DND-41 (cell line): ENCODE measurements at regions not wholly inside any gene's neighbourhood (a gene's known extent, or its start where the extent isn't known, plus 50 kb on each side); places are given as distances from the start of the nearest gene placed in this dataset.

Source experiments
- ATAC-seq: fragments of 200-7000 bp; cut with Tn5 transposase; 3 replicates; pipeline ENCODE4 v1.9.1; 2021; ENCODE audit warnings: low read depth; ENCODE audit not compliant: insufficient read depth
- DNase-seq: peaks from one replicate; pipeline ENCODE4 v3.0.0-alpha.2; 2020
- H2AFZ ChIP-seq: 2 replicates; pipeline ENCODE4 v1.6.0; 2012; ENCODE audit warnings: low read depth, low read length
- H3K27ac ChIP-seq: 2 replicates; pipeline ENCODE4 v1.5.1; 2012; ENCODE audit warnings: low read length, inconsistent platforms
- H3K27me3 ChIP-seq: fragments of 200-600 bp; sonication (generic); 2 replicates; pipeline ENCODE4 v1.6.0; 2012; ENCODE audit warnings: low read length, mild to moderate bottlenecking, inconsistent platforms; ENCODE audit not compliant: insufficient read depth, poor library complexity
- H3K36me3 ChIP-seq: 2 replicates; pipeline ENCODE4 v1.5.1; 2012; ENCODE audit warnings: low read length, inconsistent platforms; ENCODE audit not compliant: insufficient read depth
- H3K4me1 ChIP-seq: 2 replicates; pipeline ENCODE4 v1.5.1; 2012; ENCODE audit warnings: mild to moderate bottlenecking, low read length; ENCODE audit not compliant: insufficient read depth
- H3K4me2 ChIP-seq: 2 replicates; pipeline ENCODE4 v1.6.0; 2012; ENCODE audit warnings: mild to moderate bottlenecking, moderate library complexity, low read length, inconsistent platforms; ENCODE audit not compliant: insufficient read depth
- H3K4me3 ChIP-seq, 2 experiments: fragments of 200-600 bp in 1 of 2; shearing (Covaris generic) in 1 of 2; 2 replicates each; pipeline ENCODE4 v1.5.1; 2012 to 2016; ENCODE audit warnings: inconsistent platforms in 2 of 2, low read length in 2 of 2, mild to moderate bottlenecking in 2 of 2, low read depth in 1 of 2, moderate library complexity in 1 of 2
- H3K79me2 ChIP-seq: 2 replicates; pipeline ENCODE4 v1.6.0; 2012; ENCODE audit warnings: low read length, inconsistent platforms; ENCODE audit not compliant: insufficient read depth
- H3K9ac ChIP-seq: 2 replicates; pipeline ENCODE4 v1.6.0; 2012; ENCODE audit warnings: low read depth, mild to moderate bottlenecking, inconsistent platforms, low read length, moderate library complexity
- H3K9me3 ChIP-seq: 2 replicates; pipeline ENCODE4 v1.5.1; 2012; ENCODE audit warnings: low read length, moderate library complexity, mild to moderate bottlenecking, inconsistent platforms; ENCODE audit not compliant: insufficient read depth, severe bottlenecking
- H4K20me1 ChIP-seq: 2 replicates; pipeline ENCODE4 v1.6.0; 2012; ENCODE audit warnings: low read length; ENCODE audit not compliant: insufficient read depth
- EZH2 ChIP-seq: IDR thresholded peaks from 3 replicates; pipeline ENCODE4 v1.6.1; 2012; ENCODE audit warnings: borderline replicate concordance, low read depth, mild to moderate bottlenecking, moderate library complexity, low read length, inconsistent platforms; ENCODE audit not compliant: severe bottlenecking
- TF ChIP-seq, protein P1 (sequence below): IDR thresholded peaks from 2 replicates; pipeline ENCODE4 v1.5.1; 2012; ENCODE audit warnings: borderline replicate concordance, low read length, moderate library complexity, mild to moderate bottlenecking; ENCODE audit not compliant: poor library complexity, severe bottlenecking; ENCODE audit errors: extremely low read depth

DNA sequence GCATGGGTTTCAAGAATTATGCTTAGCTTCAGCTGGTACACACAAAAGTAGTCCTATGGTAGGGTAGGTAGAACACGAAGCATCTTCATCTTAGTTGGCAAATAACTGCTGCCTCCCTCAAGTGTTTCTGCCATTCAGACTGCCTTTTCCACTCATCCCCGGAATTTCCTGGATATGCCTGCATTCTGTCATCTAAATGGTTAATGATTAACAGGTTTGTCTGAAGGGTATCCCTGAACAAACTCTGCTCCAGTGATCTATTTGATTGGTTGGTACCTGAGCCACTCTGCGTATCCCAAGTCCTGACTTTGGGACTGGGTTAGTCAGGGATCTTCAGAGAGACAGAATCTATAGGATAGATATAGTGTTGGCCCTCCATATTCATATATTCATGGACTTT is 272.3 kb upstream of the RAG2 start:
- peaks cover 11% of the 10 kb centered on the region for H3K27me3 ChIP-seq
- H3K79me2 ChIP-seq, result no peaks in the 10 kb centered on the region
- no peak overlapping the region for H2AFZ ChIP-seq
- no peak overlapping the region for H3K9ac ChIP-seq
- H3K4me1 ChIP-seq, result no peaks in the 10 kb centered on the region
- TF ChIP-seq, protein P1, sequence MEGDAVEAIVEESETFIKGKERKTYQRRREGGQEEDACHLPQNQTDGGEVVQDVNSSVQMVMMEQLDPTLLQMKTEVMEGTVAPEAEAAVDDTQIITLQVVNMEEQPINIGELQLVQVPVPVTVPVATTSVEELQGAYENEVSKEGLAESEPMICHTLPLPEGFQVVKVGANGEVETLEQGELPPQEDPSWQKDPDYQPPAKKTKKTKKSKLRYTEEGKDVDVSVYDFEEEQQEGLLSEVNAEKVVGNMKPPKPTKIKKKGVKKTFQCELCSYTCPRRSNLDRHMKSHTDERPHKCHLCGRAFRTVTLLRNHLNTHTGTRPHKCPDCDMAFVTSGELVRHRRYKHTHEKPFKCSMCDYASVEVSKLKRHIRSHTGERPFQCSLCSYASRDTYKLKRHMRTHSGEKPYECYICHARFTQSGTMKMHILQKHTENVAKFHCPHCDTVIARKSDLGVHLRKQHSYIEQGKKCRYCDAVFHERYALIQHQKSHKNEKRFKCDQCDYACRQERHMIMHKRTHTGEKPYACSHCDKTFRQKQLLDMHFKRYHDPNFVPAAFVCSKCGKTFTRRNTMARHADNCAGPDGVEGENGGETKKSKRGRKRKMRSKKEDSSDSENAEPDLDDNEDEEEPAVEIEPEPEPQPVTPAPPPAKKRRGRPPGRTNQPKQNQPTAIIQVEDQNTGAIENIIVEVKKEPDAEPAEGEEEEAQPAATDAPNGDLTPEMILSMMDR, result no peak
- no peak for TF ChIP-seq EZH2
- H3K4me3 ChIP-seq, result no peak overlapping the region
- no peak overlapping the region for H3K27ac ChIP-seq
- no peaks in the 10 kb centered on the region for H3K9me3 ChIP-seq
- H4K20me1 ChIP-seq, result no peaks in the 10 kb centered on the region; the same call in 1 of the 2 replicates
- ATAC-seq, result no peak
- DNase-seq, result no peak
- no peaks in the 10 kb centered on the region for H3K36me3 ChIP-seq
- no peak overlapping the region for H3K4me2 ChIP-seq

DNA sequence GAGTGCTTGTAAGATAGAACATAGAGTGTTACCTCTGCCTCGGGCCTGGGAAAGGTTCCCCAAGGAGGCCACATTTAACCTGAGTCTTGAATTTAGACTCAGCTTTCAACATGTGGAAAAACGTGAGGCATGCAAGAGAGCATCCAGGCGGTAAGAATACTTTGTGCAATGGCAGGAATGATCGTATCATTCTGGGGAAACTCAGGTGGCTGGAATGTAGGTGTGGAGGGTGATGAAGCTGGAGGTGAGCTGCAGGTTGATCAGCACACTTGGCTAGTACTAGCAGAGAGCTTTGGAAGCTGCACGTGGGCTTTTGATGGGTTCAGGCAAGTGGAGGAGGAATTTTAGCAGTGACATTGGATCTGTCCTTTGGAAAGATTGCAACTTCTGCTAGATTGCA is 270.3 kb upstream of the RAG2 start:
- no peak overlapping the region for H3K27ac ChIP-seq
- DNase-seq, result no peak
- H3K9ac ChIP-seq, result no peak overlapping the region
- no peak overlapping the region for H2AFZ ChIP-seq
- H3K36me3 ChIP-seq, result no peaks in the 10 kb centered on the region
- H3K27me3 ChIP-seq, result peaks cover 8% of the 10 kb centered on the region
- H3K4me3 ChIP-seq, result no peak overlapping the region
- H3K4me2 ChIP-seq, result no peak overlapping the region
- ATAC-seq, result no peak
- no peaks in the 10 kb centered on the region for H3K4me1 ChIP-seq
- no peaks in the 10 kb centered on the region for H3K79me2 ChIP-seq
- TF ChIP-seq EZH2, result no peak
- TF ChIP-seq, protein P1, result no peak
- no peaks in the 10 kb centered on the region for H3K9me3 ChIP-seq
- no peaks in the 10 kb centered on the region; the same call in 1 of the 2 replicates for H4K20me1 ChIP-seq

DNA sequence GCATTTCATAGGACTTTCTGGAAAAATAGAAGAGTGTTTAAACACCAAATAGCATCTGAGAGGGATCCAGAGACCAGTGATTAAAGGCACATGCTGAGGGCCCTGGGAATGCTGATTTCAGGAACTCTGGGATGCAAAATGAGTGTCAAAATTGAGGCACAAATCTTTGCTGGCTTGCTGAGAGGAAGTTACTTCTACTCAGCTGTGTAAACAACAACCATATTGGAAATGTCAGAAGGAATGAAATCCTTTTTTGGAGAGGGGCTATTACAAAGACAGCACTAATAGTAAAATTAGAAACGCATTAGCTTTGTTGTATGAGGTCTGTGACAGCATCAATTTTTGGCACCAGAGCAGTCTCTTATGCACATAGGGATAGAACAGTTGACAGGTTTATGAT is 267.8 kb upstream of the RAG2 start:
- Histone ChIP-seq H3K9ac (no peak overlapping the region), H3K4me1 (no peaks in the 10 kb centered on the region), H3K36me3 (no peaks in the 10 kb centered on the region), H3K9me3 (no peaks in the 10 kb centered on the region), H3K27me3 (peaks cover 4% of the 10 kb centered on the region), H2AFZ (no peak overlapping the region), H3K4me2 (no peak overlapping the region), H3K27ac (no peak overlapping the region), H3K4me3 (no peak overlapping the region), H4K20me1 (no peaks in the 10 kb centered on the region), H3K79me2 (no peaks in the 10 kb centered on the region)
- ATAC-seq (no peak), DNase-seq (no peak)
- TF ChIP-seq, protein P1, result no peak
- no peak for TF ChIP-seq EZH2

DNA sequence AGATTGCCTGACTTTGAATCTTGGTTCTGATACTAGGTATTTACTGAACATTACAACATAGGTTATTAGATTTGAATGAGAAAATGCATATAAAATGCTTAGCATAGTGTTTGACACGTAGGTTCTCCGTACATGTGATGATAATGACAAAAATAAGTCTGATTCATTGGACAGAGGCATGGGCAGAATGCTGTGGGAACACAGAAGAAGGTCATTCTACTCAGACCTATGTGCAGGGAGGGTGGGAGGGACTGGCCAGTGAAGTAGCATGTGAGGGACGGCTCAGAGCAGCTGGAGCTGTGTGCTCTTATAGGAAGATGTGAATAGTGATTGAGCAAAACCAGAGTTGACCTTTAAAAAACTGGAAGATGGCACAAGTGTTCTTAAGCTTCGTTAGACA is 256.8 kb upstream of the RAG2 start:
- no peak for ATAC-seq
- no peak overlapping the region for H3K27ac ChIP-seq
- H3K9ac ChIP-seq, result no peak overlapping the region
- no peak for TF ChIP-seq EZH2
- TF ChIP-seq, protein P1, result no peak
- H3K4me2 ChIP-seq, result no peak overlapping the region
- no peaks in the 10 kb centered on the region for H3K79me2 ChIP-seq
- peaks cover 2% of the 10 kb centered on the region for H3K27me3 ChIP-seq
- H3K4me1 ChIP-seq, result no peaks in the 10 kb centered on the region
- DNase-seq, result no peak
- no peaks in the 10 kb centered on the region for H4K20me1 ChIP-seq
- H2AFZ ChIP-seq, result no peak overlapping the region
- H3K4me3 ChIP-seq, result no peak overlapping the region
- no peaks in the 10 kb centered on the region for H3K36me3 ChIP-seq
- no peaks in the 10 kb centered on the region for H3K9me3 ChIP-seq
